Testis (tissue), 2 donors: ENCODE measurements at regions not wholly inside any gene's neighbourhood (a gene's known extent, or its start where the extent isn't known, plus 50 kb on each side); places are given as distances from the start of the nearest gene placed in this dataset.
"Not testable (repeated sequence)": the region's sequence is repeated elsewhere in the genome, so short reads cannot be mapped to it uniquely, and the experiment has no call there.

Experiments
- POLR2A ChIP-seq: fragments of 450-650 bp; IDR thresholded peaks from one replicate; pipeline ENCODE4 v1.6.1; 2017; ENCODE audit warnings: antibody characterized with exemption, mild to moderate bottlenecking, moderate library complexity
- TF ChIP-seq, protein P1 (sequence below), 3 experiments: fragments of 450-650 bp in 2 of 3; fragments of 200-600 bp in 1 of 3; sonication (generic) in 1 of 3; IDR thresholded peaks; one replicate each; pipeline ENCODE4 v1.5.1; 2016 to 2019; ENCODE audit warnings: antibody characterized with exemption in 3 of 3, mild to moderate bottlenecking in 2 of 3, moderate library complexity in 1 of 3

- TF ChIP-seq, protein P1, sequence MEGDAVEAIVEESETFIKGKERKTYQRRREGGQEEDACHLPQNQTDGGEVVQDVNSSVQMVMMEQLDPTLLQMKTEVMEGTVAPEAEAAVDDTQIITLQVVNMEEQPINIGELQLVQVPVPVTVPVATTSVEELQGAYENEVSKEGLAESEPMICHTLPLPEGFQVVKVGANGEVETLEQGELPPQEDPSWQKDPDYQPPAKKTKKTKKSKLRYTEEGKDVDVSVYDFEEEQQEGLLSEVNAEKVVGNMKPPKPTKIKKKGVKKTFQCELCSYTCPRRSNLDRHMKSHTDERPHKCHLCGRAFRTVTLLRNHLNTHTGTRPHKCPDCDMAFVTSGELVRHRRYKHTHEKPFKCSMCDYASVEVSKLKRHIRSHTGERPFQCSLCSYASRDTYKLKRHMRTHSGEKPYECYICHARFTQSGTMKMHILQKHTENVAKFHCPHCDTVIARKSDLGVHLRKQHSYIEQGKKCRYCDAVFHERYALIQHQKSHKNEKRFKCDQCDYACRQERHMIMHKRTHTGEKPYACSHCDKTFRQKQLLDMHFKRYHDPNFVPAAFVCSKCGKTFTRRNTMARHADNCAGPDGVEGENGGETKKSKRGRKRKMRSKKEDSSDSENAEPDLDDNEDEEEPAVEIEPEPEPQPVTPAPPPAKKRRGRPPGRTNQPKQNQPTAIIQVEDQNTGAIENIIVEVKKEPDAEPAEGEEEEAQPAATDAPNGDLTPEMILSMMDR (IDR thresholded peaks at IDR 0.05): not testable (repeated sequence)
- TF ChIP-seq POLR2A: not testable (repeated sequence)
Observed at GRCh38 chr5:42268170-42268569, 155.1 kb upstream of the GHR start.
